Glutamatergic neuron (in vitro differentiated cells): ENCODE measurements at regions not wholly inside any gene's neighbourhood (a gene's known extent, or its start where the extent isn't known, plus 50 kb on each side); places are given as distances from the start of the nearest gene placed in this dataset.
"Not testable (repeated sequence)": the region's sequence is repeated elsewhere in the genome, so short reads cannot be mapped to it uniquely, and the experiment has no call there.

Experiments used
- DNase-seq: peaks from one replicate; pipeline ENCODE4 v3.0.0; 2022
- H3K27ac Mint-ChIP-seq: one replicate; pipeline ENCODE4 v1.8.0; 2020; ENCODE audit warnings: mild to moderate bottlenecking, mixed read lengths, inconsistent platforms; ENCODE audit not compliant: unreplicated experiment
- H3K27me3 Mint-ChIP-seq: one replicate; pipeline ENCODE4 v1.8.0; 2020; ENCODE audit warnings: mild to moderate bottlenecking, moderate library complexity, mixed read lengths, inconsistent platforms; ENCODE audit not compliant: unreplicated experiment
- H3K36me3 Mint-ChIP-seq: one replicate; pipeline ENCODE4 v1.8.0; 2020; ENCODE audit warnings: mild to moderate bottlenecking, mixed read lengths, inconsistent platforms; ENCODE audit not compliant: unreplicated experiment
- H3K4me1 Mint-ChIP-seq: one replicate; pipeline ENCODE4 v1.8.0; 2020; ENCODE audit warnings: mild to moderate bottlenecking, low read depth, mixed read lengths, inconsistent platforms; ENCODE audit not compliant: unreplicated experiment
- H3K4me3 Mint-ChIP-seq: one replicate; pipeline ENCODE4 v1.8.0; 2020; ENCODE audit warnings: mild to moderate bottlenecking, mixed read lengths, inconsistent platforms; ENCODE audit not compliant: unreplicated experiment
- H3K9me3 Mint-ChIP-seq: one replicate; pipeline ENCODE4 v1.8.0; 2020; ENCODE audit warnings: mild to moderate bottlenecking, moderate library complexity, mixed read lengths, inconsistent platforms; ENCODE audit not compliant: unreplicated experiment
- CTCF ChIP-seq: fragments of 200-600 bp; sonication (generic); IDR thresholded peaks from one replicate; pipeline ENCODE4 v1.5.0; 2021; ENCODE audit not compliant: partially characterized antibody, unreplicated experiment

- DNase-seq, result no peak
- H3K4me1 Mint-ChIP-seq, result no peaks in the 10 kb centered on the region
- no peaks in the 10 kb centered on the region for H3K36me3 Mint-ChIP-seq
- no peak overlapping the region for H3K4me3 Mint-ChIP-seq
- no peak overlapping the region for H3K27ac Mint-ChIP-seq
- H3K27me3 Mint-ChIP-seq, result no peaks in the 10 kb centered on the region
- H3K9me3 Mint-ChIP-seq, result peaks cover 1% of the 10 kb centered on the region
- TF ChIP-seq CTCF, result no peak
These were observed 228.3 kb downstream of the FAM181B start for GRCh38 chr11:82505379-82505778.

- H3K9me3 Mint-ChIP-seq, DNase-seq, H3K27me3 Mint-ChIP-seq, H3K36me3 Mint-ChIP-seq, H3K4me3 Mint-ChIP-seq, H3K4me1 Mint-ChIP-seq, H3K27ac Mint-ChIP-seq: not testable (repeated sequence)
These were observed 232.5 kb downstream of the FAM181B start for GRCh38 chr11:82501174-82501573.

DNA sequence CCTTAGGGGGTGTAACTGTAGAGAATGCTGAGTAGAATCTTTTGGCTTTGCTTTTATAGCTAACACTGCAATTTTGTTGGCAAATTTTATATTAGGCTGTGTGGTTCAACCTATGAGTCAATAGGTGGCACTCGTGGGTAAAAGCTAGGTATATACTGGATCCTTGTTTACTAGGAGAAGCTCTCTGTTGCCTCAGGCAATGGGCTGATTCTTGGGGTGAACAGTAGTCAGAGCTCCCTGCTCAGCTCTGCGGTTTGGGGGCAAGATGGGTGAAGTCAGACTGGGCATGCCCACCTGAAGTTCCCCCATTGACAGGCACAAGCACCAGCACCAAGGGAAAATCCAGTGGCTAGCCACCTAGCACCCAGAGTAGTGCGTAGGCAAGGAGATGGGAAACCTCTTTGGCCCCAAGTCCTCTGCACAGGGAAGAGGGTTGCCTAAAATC, 238.7 kb downstream of the FAM181B start:
- Mint-ChIP-seq H3K4me3 (no peak overlapping the region), H3K9me3 (no peaks in the 10 kb centered on the region), H3K27me3 (no peaks in the 10 kb centered on the region), H3K27ac (no peak overlapping the region), H3K36me3 (peaks cover 5% of the 10 kb centered on the region), H3K4me1 (no peaks in the 10 kb centered on the region)
- DNase-seq, result no peak
- TF ChIP-seq CTCF, result peak; percentile 41

- Mint-ChIP-seq H3K4me1 (no peaks in the 10 kb centered on the region), H3K36me3 (no peaks in the 10 kb centered on the region), H3K4me3 (no peak overlapping the region), H3K9me3 (no peaks in the 10 kb centered on the region), H3K27ac (no peak overlapping the region), H3K27me3 (no peaks in the 10 kb centered on the region)
- TF ChIP-seq CTCF, result no peak
- no peak for DNase-seq
These were observed 258.8 kb downstream of the FAM181B start for GRCh38 chr11:82474876-82475275.

- Mint-ChIP-seq H3K36me3 (no peaks in the 10 kb centered on the region), H3K27ac (no peak overlapping the region)
- TF ChIP-seq CTCF, result no peak
These were observed 268.2 kb downstream of the FAM181B start for GRCh38 chr11:82465481-82465880.

More at GRCh38 chr11:82465481-82465880, 268.2 kb downstream of the FAM181B start:
- Mint-ChIP-seq H3K4me1 (peaks cover 7% of the 10 kb centered on the region), H3K27me3 (no peaks in the 10 kb centered on the region), H3K9me3 (no peaks in the 10 kb centered on the region), H3K4me3 (no peak overlapping the region)
- no peak for DNase-seq
